Esophagus squamous epithelium (tissue), 5 donors: ENCODE measurements at regions not wholly inside any gene's neighbourhood (a gene's known extent, or its start where the extent isn't known, plus 50 kb on each side); places are given as distances from the start of the nearest gene placed in this dataset.

Experiments
- DNase-seq: peaks from one replicate; lab custom pipeline; 2025; lab: John Stamatoyannopoulos, UW
- H3K27ac ChIP-seq, 4 donors: fragments of 200-600 bp; sonication (generic); one replicate each; pipeline ENCODE4 v1.5.1; 2016 to 2019; ENCODE audit warnings: mild to moderate bottlenecking in 1 of 4
- H3K27me3 ChIP-seq, 4 donors: fragments of 200-600 bp; sonication (generic); 1 replicate in 3 of 4; 2 replicates in 1 of 4; pipeline versions ENCODE4 v1.5.1 to v1.6.0; 2017 to 2021; ENCODE audit warnings: antibody characterized with exemption in 1 of 4
- H3K36me3 ChIP-seq, 3 donors: fragments of 200-600 bp; sonication (generic); one replicate each; pipeline ENCODE4 v1.5.1; 2016 to 2019
- H3K4me1 ChIP-seq, 3 donors: fragments of 200-600 bp; sonication (generic); one replicate each; pipeline ENCODE4 v1.5.1; 2017 to 2019
- H3K4me3 ChIP-seq, 4 donors: fragments of 200-600 bp; sonication (generic); 1 replicate in 3 of 4; 2 replicates in 1 of 4; pipeline ENCODE4 v1.5.1; 2016 to 2019; ENCODE audit warnings: mild to moderate bottlenecking in 2 of 4, moderate library complexity in 1 of 4
- H3K9me3 ChIP-seq, 3 donors: fragments of 200-600 bp; sonication (generic); one replicate each; pipeline ENCODE4 v1.5.1; 2016 to 2019
- CTCF ChIP-seq, 6 experiments: fragments of 450-650 bp in 4 of 6; fragments of 200-600 bp in 2 of 6; sonication (generic) in 2 of 6; IDR thresholded peaks; one replicate each; pipeline ENCODE4 v1.5.1; 2016 to 2019; ENCODE audit warnings: antibody characterized with exemption in 6 of 6, mild to moderate bottlenecking in 4 of 6, moderate library complexity in 4 of 6
- POLR2A ChIP-seq, 4 donors: fragments of 450-650 bp; IDR thresholded peaks; one replicate each; pipeline ENCODE4 v1.6.1; 2017; ENCODE audit warnings: antibody characterized with exemption in 4 of 4, mild to moderate bottlenecking in 4 of 4, moderate library complexity in 3 of 4
- WGBS, 2 donors: methylation state at CpG; one replicate each; pipeline ENCODE4 v1.1.5; 2018; 5-methylcytosine and 5-hydroxymethylcytosine counted together
- intact Hi-C: fragments of 100-400 bp; cut with DNase I; formaldehyde crosslinking; loops from one replicate; pipeline ENCODE4 v1.15.0; 2022
- donor health status: DM: yes; HTN: yes; CAD: no.

- no peaks in the 10 kb centered on the region for H3K36me3 ChIP-seq
- TF ChIP-seq POLR2A (IDR thresholded peaks at IDR 0.05) (no peak), CTCF (IDR thresholded peaks at IDR 0.05) (no peak)
- WGBS, 2 donors, result 42 to 44% methylated on average over 3 of the region's 3 CpGs
- no peak overlapping the region for H3K4me3 ChIP-seq
- no peak for DNase-seq
- no peaks in the 10 kb centered on the region for H3K9me3 ChIP-seq
- H3K27ac ChIP-seq, result no peak overlapping the region
- H3K27me3 ChIP-seq, result no peaks in the 10 kb centered on the region
- H3K4me1 ChIP-seq, result no peaks in the 10 kb centered on the region
- intact Hi-C loops, result no loop called here
Measured at GRCh38 chr10:58979711-58980110, 196.7 kb upstream of the PHYHIPL start.

GRCh38 chr10:58980826-58981415 is 195.5 kb upstream of the PHYHIPL start:
- no peaks in the 10 kb centered on the region for H3K27me3 ChIP-seq
- TF ChIP-seq POLR2A (IDR thresholded peaks at IDR 0.05), result no peak
- no peak for TF ChIP-seq CTCF (IDR thresholded peaks at IDR 0.05)
- intact Hi-C loops, result no loop called here
- WGBS, 2 donors, result 67 to 69% methylated on average over 6 of the region's 6 CpGs
- DNase-seq, result no peak
- H3K4me3 ChIP-seq, result no peak overlapping the region
- H3K27ac ChIP-seq, result no peak overlapping the region
- no peaks in the 10 kb centered on the region for H3K36me3 ChIP-seq
- H3K4me1 ChIP-seq, result no peaks in the 10 kb centered on the region
- no peaks in the 10 kb centered on the region for H3K9me3 ChIP-seq

- Histone ChIP-seq H3K9me3 (no peaks in the 10 kb centered on the region), H3K4me1 (no peaks in the 10 kb centered on the region), H3K27ac (no peak overlapping the region), H3K27me3 (no peaks in the 10 kb centered on the region), H3K36me3 (no peaks in the 10 kb centered on the region), H3K4me3 (no peak overlapping the region)
- intact Hi-C loops, result no loop called here
- no peak for TF ChIP-seq POLR2A (IDR thresholded peaks at IDR 0.05)
- no peak for TF ChIP-seq CTCF (IDR thresholded peaks at IDR 0.05)
- 67 to 72% methylated on average over 6 of the region's 6 CpGs for WGBS, 2 donors
- no peak for DNase-seq
Measured at GRCh38 chr10:58981846-58982245, 194.6 kb upstream of the PHYHIPL start.

- no peak overlapping the region for H3K4me3 ChIP-seq
- WGBS, 2 donors, result 62% methylated on average over 3 of the region's 3 CpGs
- H3K4me1 ChIP-seq, result no peaks in the 10 kb centered on the region
- no peak for DNase-seq
- H3K9me3 ChIP-seq, result no peaks in the 10 kb centered on the region
- H3K27ac ChIP-seq, result no peak overlapping the region
- TF ChIP-seq CTCF (IDR thresholded peaks at IDR 0.05), result no peak
- no peak for TF ChIP-seq POLR2A (IDR thresholded peaks at IDR 0.05)
- no peaks in the 10 kb centered on the region for H3K36me3 ChIP-seq
- intact Hi-C loops, result no loop called here
- H3K27me3 ChIP-seq, result no peaks in the 10 kb centered on the region
Measured at GRCh38 chr10:58982470-58983239, 193.8 kb upstream of the PHYHIPL start.

- H3K27ac ChIP-seq, result no peak overlapping the region
- WGBS, 2 donors, result 69 to 79% methylated on average over 3 of the region's 3 CpGs
- H3K4me3 ChIP-seq, result no peak overlapping the region
- intact Hi-C loops, result no loop called here
- H3K27me3 ChIP-seq, result no peaks in the 10 kb centered on the region
- H3K9me3 ChIP-seq, result no peaks in the 10 kb centered on the region
- H3K36me3 ChIP-seq, result no peaks in the 10 kb centered on the region
- TF ChIP-seq CTCF (IDR thresholded peaks at IDR 0.05) (no peak), POLR2A (IDR thresholded peaks at IDR 0.05) (no peak)
- H3K4me1 ChIP-seq, result no peaks in the 10 kb centered on the region
- no peak for DNase-seq
Measured at GRCh38 chr10:58985216-58985615, 191.2 kb upstream of the PHYHIPL start.
